ENCODE measurements at regions not wholly inside any gene's neighbourhood (a gene's known extent, or its start where the extent isn't known, plus 50 kb on each side); places are given as distances from the start of the nearest gene placed in this dataset.

GRCh38 chr9:78753039-78753438 lies 456.1 kb downstream of the PSAT1 start:
- POLR2A ChIA-PET, result no interaction called here
- Histone ChIP-seq H3K27me3 (ENCODE audit: control insufficient read depth, insufficient read depth, low read length) (no peaks in the 10 kb centered on the region), H3K36me3 (ENCODE audit: control insufficient read depth, insufficient read depth, low read length) (no peaks in the 10 kb centered on the region), H3K4me3 (ENCODE audit: low read depth, low read length) (no peak overlapping the region)
- DNase-seq (ENCODE audit: low read depth), result no peak
- CTCF ChIA-PET, result no interaction called here
- no peak for TF ChIP-seq CTCF (IDR thresholded peaks at IDR 0.05; ENCODE audit: insufficient read depth, low read depth, low read length)

GRCh38 chr9:78756813-78757510 lies 460.0 kb downstream of the PSAT1 start:
- no peaks in the 10 kb centered on the region for H3K27me3 ChIP-seq (ENCODE audit: control insufficient read depth, insufficient read depth, low read length)
- no peak for DNase-seq (ENCODE audit: low read depth)
- H3K4me3 ChIP-seq (ENCODE audit: low read depth, low read length), result no peak overlapping the region
- no peak for TF ChIP-seq CTCF (IDR thresholded peaks at IDR 0.05; ENCODE audit: insufficient read depth, low read depth, low read length)
- ChIA-PET CTCF (interaction anchor here (1.3 kb wide), 1 partner anchor 9 kb away, joined by 3 read pairs; no protein-coding TSS in a partner anchor), POLR2A (no interaction called here)
- no peaks in the 10 kb centered on the region for H3K36me3 ChIP-seq (ENCODE audit: control insufficient read depth, insufficient read depth, low read length)

- ChIA-PET POLR2A (no interaction called here), CTCF (no interaction called here)
- Histone ChIP-seq H3K36me3 (ENCODE audit: control insufficient read depth, insufficient read depth, low read length) (no peaks in the 10 kb centered on the region), H3K27me3 (ENCODE audit: control insufficient read depth, insufficient read depth, low read length) (no peaks in the 10 kb centered on the region), H3K4me3 (ENCODE audit: low read depth, low read length) (no peak overlapping the region)
- no peak for TF ChIP-seq CTCF (IDR thresholded peaks at IDR 0.05; ENCODE audit: insufficient read depth, low read depth, low read length)
- DNase-seq (ENCODE audit: low read depth), result no peak
These were observed 466.5 kb downstream of the PSAT1 start for GRCh38 chr9:78763424-78763823.

GRCh38 chr9:78765861-78766260 lies 468.9 kb downstream of the PSAT1 start:
- Histone ChIP-seq H3K36me3 (ENCODE audit: control insufficient read depth, insufficient read depth, low read length) (no peaks in the 10 kb centered on the region), H3K27me3 (ENCODE audit: control insufficient read depth, insufficient read depth, low read length) (no peaks in the 10 kb centered on the region), H3K4me3 (ENCODE audit: low read depth, low read length) (no peak overlapping the region)
- no peak for TF ChIP-seq CTCF (IDR thresholded peaks at IDR 0.05; ENCODE audit: insufficient read depth, low read depth, low read length)
- CTCF ChIA-PET, result no interaction called here
- POLR2A ChIA-PET, result no interaction called here
- DNase-seq (ENCODE audit: low read depth), result no peak

GRCh38 chr9:78767490-78767889 lies 470.6 kb downstream of the PSAT1 start:
- no peaks in the 10 kb centered on the region for H3K36me3 ChIP-seq (ENCODE audit: control insufficient read depth, insufficient read depth, low read length)
- no peak for TF ChIP-seq CTCF (IDR thresholded peaks at IDR 0.05; ENCODE audit: insufficient read depth, low read depth, low read length)
- H3K4me3 ChIP-seq (ENCODE audit: low read depth, low read length), result no peak overlapping the region
- ChIA-PET POLR2A (no interaction called here), CTCF (interaction anchor here (1.0 kb wide), 1 partner anchor 17 kb away, joined by 3 read pairs; no protein-coding TSS in a partner anchor)
- H3K27me3 ChIP-seq (ENCODE audit: control insufficient read depth, insufficient read depth, low read length), result no peaks in the 10 kb centered on the region
- DNase-seq (ENCODE audit: low read depth), result no peak

Measured in BJ (cell line).